Endothelial cell of umbilical vein (primary cell): ENCODE measurements at regions not wholly inside any gene's neighbourhood (a gene's known extent, or its start where the extent isn't known, plus 50 kb on each side); places are given as distances from the start of the nearest gene placed in this dataset.
"Not testable (repeated sequence)": the region's sequence is repeated elsewhere in the genome, so short reads cannot be mapped to it uniquely, and the experiment has no call there.

Experiments used
- EZH2 ChIP-seq: IDR thresholded peaks from 2 replicates; pipeline ENCODE4 v1.6.1; 2012; ENCODE audit warnings: borderline replicate concordance, low read depth, mild to moderate bottlenecking, moderate library complexity, low read length, inconsistent platforms; ENCODE audit not compliant: severe bottlenecking
- FOS ChIP-seq: IDR thresholded peaks from 2 replicates; pipeline ENCODE4 v1.6.1; 2011; ENCODE audit warnings: mild to moderate bottlenecking, low read length, moderate library complexity, borderline replicate concordance; ENCODE audit not compliant: insufficient read depth
- GATA2 ChIP-seq: IDR thresholded peaks from 2 replicates; pipeline ENCODE4 v1.7.0; 2011; ENCODE audit warnings: low read depth, mild to moderate bottlenecking, moderate library complexity, mixed read lengths, low read length; ENCODE audit not compliant: insufficient read length, insufficient read depth
- POLR2A ChIP-seq: IDR thresholded peaks from 2 replicates; pipeline ENCODE4 v1.6.1; 2012; ENCODE audit warnings: low read depth, mild to moderate bottlenecking, control low read depth, low read length
- POLR2AphosphoS5 ChIP-seq: IDR thresholded peaks from 2 replicates; pipeline ENCODE4 v1.6.1; 2012; ENCODE audit warnings: low read depth, mild to moderate bottlenecking, control low read depth, low read length, moderate library complexity; ENCODE audit not compliant: insufficient read depth
- TF ChIP-seq, protein P1 (sequence below), 2 donors: IDR thresholded peaks; 1 replicate in 1 of 2; 2 replicates in 1 of 2; pipeline ENCODE4 v1.5.1; 2011; ENCODE audit warnings: low read length in 2 of 2, mild to moderate bottlenecking in 2 of 2, moderate library complexity in 2 of 2, control low read depth in 1 of 2, inconsistent platforms in 1 of 2, low read depth in 1 of 2; ENCODE audit not compliant: insufficient read depth in 1 of 2; ENCODE audit errors: extremely low read depth in 1 of 2
- TF ChIP-seq, protein P2 (sequence below): IDR thresholded peaks from 2 replicates; pipeline ENCODE4 v1.6.1; 2011; ENCODE audit not compliant: insufficient read depth, insufficient read length

GRCh38 chr19:20358841-20359465, 191.9 kb downstream of the ZNF486 start:
- TF ChIP-seq POLR2AphosphoS5, POLR2A, EZH2, FOS, GATA2: not testable (repeated sequence)
- TF ChIP-seq, protein P1, sequence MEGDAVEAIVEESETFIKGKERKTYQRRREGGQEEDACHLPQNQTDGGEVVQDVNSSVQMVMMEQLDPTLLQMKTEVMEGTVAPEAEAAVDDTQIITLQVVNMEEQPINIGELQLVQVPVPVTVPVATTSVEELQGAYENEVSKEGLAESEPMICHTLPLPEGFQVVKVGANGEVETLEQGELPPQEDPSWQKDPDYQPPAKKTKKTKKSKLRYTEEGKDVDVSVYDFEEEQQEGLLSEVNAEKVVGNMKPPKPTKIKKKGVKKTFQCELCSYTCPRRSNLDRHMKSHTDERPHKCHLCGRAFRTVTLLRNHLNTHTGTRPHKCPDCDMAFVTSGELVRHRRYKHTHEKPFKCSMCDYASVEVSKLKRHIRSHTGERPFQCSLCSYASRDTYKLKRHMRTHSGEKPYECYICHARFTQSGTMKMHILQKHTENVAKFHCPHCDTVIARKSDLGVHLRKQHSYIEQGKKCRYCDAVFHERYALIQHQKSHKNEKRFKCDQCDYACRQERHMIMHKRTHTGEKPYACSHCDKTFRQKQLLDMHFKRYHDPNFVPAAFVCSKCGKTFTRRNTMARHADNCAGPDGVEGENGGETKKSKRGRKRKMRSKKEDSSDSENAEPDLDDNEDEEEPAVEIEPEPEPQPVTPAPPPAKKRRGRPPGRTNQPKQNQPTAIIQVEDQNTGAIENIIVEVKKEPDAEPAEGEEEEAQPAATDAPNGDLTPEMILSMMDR (IDR thresholded peaks at IDR 0.05; ENCODE audit: extremely low read depth in 1 of 2, insufficient read depth in 1 of 2, low read depth in 1 of 2, low read length in 2 of 2): not testable (repeated sequence)
- TF ChIP-seq, protein P2, sequence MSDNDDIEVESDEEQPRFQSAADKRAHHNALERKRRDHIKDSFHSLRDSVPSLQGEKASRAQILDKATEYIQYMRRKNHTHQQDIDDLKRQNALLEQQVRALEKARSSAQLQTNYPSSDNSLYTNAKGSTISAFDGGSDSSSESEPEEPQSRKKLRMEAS: not testable (repeated sequence)
